ENCODE measurements at regions not wholly inside any gene's neighbourhood (a gene's known extent, or its start where the extent isn't known, plus 50 kb on each side); places are given as distances from the start of the nearest gene placed in this dataset.

DNA sequence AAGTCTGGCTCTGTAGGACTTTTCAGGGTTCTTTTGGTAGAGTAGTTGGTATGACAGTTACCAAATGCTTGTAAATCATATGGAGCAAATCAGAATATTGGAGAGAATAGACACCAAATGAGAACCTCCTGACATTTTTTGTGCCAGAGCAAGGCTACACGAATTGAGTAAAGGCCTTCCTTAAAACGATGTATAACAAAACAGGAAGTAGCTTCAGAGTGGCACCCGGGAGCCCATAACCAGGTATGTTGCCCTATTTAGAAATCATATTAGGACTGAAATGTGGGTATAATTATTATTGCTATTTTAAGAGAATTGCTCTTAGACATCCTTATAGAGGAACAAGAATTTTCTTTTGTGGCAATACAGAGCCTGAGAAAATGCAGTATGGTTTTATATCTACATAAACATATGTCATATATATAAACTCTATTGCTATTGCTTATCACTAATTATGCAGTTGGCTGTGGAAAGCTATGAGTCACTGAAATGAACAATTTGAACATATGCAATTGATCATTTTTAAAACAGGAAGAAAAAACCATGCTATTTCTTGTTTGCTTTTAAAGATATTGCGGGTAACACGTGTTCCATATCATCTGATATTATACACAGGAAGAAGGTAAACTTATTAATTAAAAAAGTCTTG, 197.4 kb upstream of the MTPN start:
- H3K36me3 Mint-ChIP-seq: no peaks in the 10 kb centered on the region
- ChIA-PET POLR2A (no interaction called here), CTCF (no interaction called here)
- H3K4me3 Mint-ChIP-seq: no peak overlapping the region
- H3K27me3 Mint-ChIP-seq: no peaks in the 10 kb centered on the region
- no peaks in the 10 kb centered on the region for H3K36me3 ChIP-seq (ENCODE audit: control insufficient read depth in 2 of 3, insufficient read depth in 3 of 3, low read length in 3 of 3)
- H3K27ac Mint-ChIP-seq: no peak overlapping the region
- H3K4me1 Mint-ChIP-seq: peaks cover 0 to 9% (median 5%) of the 10 kb centered on the region in 7 donors
- H3K9me3 Mint-ChIP-seq: no peaks in the 10 kb centered on the region
- no peak for ATAC-seq
- H3K27me3 ChIP-seq (ENCODE audit: control insufficient read depth in 2 of 2, insufficient read depth in 2 of 2, low read length in 2 of 2): no peaks in the 10 kb centered on the region
- intact Hi-C loops (cut with micrococcal nuclease): no loop called here
- no peaks in the 10 kb centered on the region for H3K4me1 ChIP-seq (ENCODE audit: control insufficient read depth in 2 of 2, insufficient read depth in 2 of 2, low read length in 2 of 2)
- H3K9me3 ChIP-seq (ENCODE audit: control insufficient read depth in 2 of 3, low read length in 3 of 3): no peaks in the 10 kb centered on the region
- no peak for DNase-seq
- H3K27ac ChIP-seq (ENCODE audit: low read depth, low read length): no peak overlapping the region
- H3K4me3 ChIP-seq (ENCODE audit: low read length): no peak overlapping the region

DNA sequence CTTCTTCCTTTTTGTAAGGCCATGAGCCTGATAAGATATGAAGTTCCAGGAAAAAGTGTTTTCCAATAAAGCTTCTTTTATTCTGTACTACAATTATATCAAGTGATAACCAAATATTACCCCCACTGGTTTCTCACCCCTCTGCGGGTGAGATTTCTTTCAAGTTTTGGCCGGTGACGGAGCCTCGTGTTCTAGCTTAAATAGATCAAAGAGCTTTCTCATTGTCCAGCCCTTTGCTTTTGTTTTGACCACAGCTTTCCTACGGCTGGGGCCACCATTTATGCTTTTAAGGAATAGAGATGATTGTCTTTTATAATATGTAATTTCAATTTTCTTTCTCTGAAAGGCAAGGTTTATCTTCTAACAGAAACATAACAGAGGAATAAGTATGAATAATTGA, 196.7 kb upstream of the MTPN start:
- H3K9me3 Mint-ChIP-seq: no peaks in the 10 kb centered on the region
- H3K27me3 Mint-ChIP-seq: no peaks in the 10 kb centered on the region
- Histone ChIP-seq H3K27me3 (ENCODE audit: control insufficient read depth in 2 of 2, insufficient read depth in 2 of 2, low read length in 2 of 2) (no peaks in the 10 kb centered on the region), H3K27ac (ENCODE audit: low read depth, low read length) (no peak overlapping the region), H3K9me3 (ENCODE audit: control insufficient read depth in 2 of 3, low read length in 3 of 3) (no peaks in the 10 kb centered on the region), H3K36me3 (ENCODE audit: control insufficient read depth in 2 of 3, insufficient read depth in 3 of 3, low read length in 3 of 3) (no peaks in the 10 kb centered on the region), H3K4me1 (ENCODE audit: control insufficient read depth in 2 of 2, insufficient read depth in 2 of 2, low read length in 2 of 2) (no peaks in the 10 kb centered on the region), H3K4me3 (ENCODE audit: low read length) (no peak overlapping the region)
- ATAC-seq (no peak), DNase-seq (no peak)
- POLR2A ChIA-PET: no interaction called here
- H3K4me1 Mint-ChIP-seq: peaks cover 0 to 2% (median under 1%) of the 10 kb centered on the region in 7 donors
- no peak overlapping the region for H3K27ac Mint-ChIP-seq
- H3K36me3 Mint-ChIP-seq: no peaks in the 10 kb centered on the region
- intact Hi-C loops (cut with micrococcal nuclease): no loop called here
- H3K4me3 Mint-ChIP-seq: no peak overlapping the region
- CTCF ChIA-PET: no interaction called here

DNA sequence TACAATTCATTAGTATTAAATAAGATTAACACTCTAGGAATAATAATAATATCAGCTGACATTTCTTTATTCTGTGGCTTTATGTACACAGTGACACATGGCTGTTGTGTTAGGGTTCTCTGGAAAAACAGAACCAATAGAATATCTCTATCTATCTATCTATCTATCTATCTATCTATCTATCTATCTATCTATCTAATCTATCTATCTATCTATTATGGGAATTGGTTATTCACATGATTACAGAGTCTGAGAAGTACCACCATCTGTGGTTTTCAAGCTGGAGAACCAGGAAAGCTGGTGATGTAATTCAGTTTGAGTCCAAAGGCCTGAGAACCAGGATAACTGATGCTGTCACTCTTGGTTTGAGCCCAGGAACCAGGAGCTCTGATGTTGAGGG, 194.1 kb upstream of the MTPN start:
- Histone ChIP-seq H3K4me3 (ENCODE audit: low read length) (no peak overlapping the region), H3K4me1 (ENCODE audit: control insufficient read depth in 2 of 2, insufficient read depth in 2 of 2, low read length in 2 of 2) (no peaks in the 10 kb centered on the region), H3K9me3 (ENCODE audit: control insufficient read depth in 2 of 3, low read length in 3 of 3) (no peaks in the 10 kb centered on the region), H3K36me3 (ENCODE audit: control insufficient read depth in 2 of 3, insufficient read depth in 3 of 3, low read length in 3 of 3) (no peaks in the 10 kb centered on the region), H3K27ac (ENCODE audit: low read depth, low read length) (no peak overlapping the region), H3K27me3 (ENCODE audit: control insufficient read depth in 2 of 2, insufficient read depth in 2 of 2, low read length in 2 of 2) (no peaks in the 10 kb centered on the region)
- intact Hi-C loops (cut with micrococcal nuclease): no loop called here
- no peaks in the 10 kb centered on the region for H3K36me3 Mint-ChIP-seq
- ATAC-seq (no peak), DNase-seq (no peak)
- CTCF ChIA-PET: no interaction called here
- H3K9me3 Mint-ChIP-seq: no peaks in the 10 kb centered on the region
- no peak overlapping the region for H3K4me3 Mint-ChIP-seq
- H3K27me3 Mint-ChIP-seq: no peaks in the 10 kb centered on the region
- no peak overlapping the region for H3K27ac Mint-ChIP-seq
- POLR2A ChIA-PET: no interaction called here
- H3K4me1 Mint-ChIP-seq: no peaks in the 10 kb centered on the region

DNA sequence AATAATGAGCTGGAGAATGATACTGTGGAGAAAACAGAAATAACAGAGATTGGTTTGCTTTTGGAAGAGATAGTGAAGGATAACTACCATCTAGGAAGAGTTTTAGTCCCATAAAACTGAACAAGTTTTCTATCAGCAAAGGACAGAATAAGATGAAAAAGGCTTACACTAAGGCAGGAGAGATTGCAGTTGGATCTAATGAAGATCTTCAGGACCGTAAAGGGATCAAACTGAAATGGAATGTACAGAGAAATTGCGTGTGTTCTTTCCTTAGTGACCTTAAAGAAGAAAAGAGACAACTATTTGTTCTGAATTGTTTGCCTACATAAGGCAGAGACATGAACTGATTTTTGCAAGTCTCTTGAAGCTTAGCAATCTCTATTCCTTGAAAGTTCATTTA, 191.7 kb upstream of the MTPN start:
- Mint-ChIP-seq H3K27ac (no peak overlapping the region), H3K36me3 (no peaks in the 10 kb centered on the region), H3K4me3 (no peak overlapping the region), H3K27me3 (no peaks in the 10 kb centered on the region), H3K4me1 (no peaks in the 10 kb centered on the region), H3K9me3 (no peaks in the 10 kb centered on the region)
- Histone ChIP-seq H3K27me3 (ENCODE audit: control insufficient read depth in 2 of 2, insufficient read depth in 2 of 2, low read length in 2 of 2) (no peaks in the 10 kb centered on the region), H3K4me1 (ENCODE audit: control insufficient read depth in 2 of 2, insufficient read depth in 2 of 2, low read length in 2 of 2) (no peaks in the 10 kb centered on the region), H3K9me3 (ENCODE audit: control insufficient read depth in 2 of 3, low read length in 3 of 3) (no peaks in the 10 kb centered on the region), H3K4me3 (ENCODE audit: low read length) (no peak overlapping the region), H3K36me3 (ENCODE audit: control insufficient read depth in 2 of 3, insufficient read depth in 3 of 3, low read length in 3 of 3) (no peaks in the 10 kb centered on the region), H3K27ac (ENCODE audit: low read depth, low read length) (no peak overlapping the region)
- CTCF ChIA-PET: no interaction called here
- intact Hi-C loops (cut with micrococcal nuclease): no loop called here
- POLR2A ChIA-PET: no interaction called here
- no peak for DNase-seq
- ATAC-seq: no peak

DNA sequence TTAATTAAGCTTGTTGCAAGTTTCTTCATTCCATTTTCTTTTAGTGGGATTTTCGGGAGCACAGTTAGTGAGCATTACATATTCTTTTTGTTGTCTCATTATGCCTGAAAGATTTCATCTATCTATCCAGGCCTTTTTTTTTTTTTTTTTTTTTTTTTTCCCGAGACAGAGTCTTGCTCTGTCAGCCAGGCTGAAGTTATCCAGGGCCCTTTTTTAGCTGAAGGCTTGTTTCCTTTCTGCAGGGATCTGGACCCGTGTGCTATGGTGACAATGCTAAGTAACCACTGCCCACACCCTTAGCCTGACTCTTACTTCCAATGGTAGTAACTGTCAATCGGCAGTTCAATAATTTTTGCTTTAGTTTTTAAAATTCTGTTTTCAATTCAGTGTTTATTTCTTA, 190.8 kb upstream of the MTPN start:
- Histone ChIP-seq H3K27me3 (ENCODE audit: control insufficient read depth in 2 of 2, insufficient read depth in 2 of 2, low read length in 2 of 2) (no peaks in the 10 kb centered on the region), H3K4me1 (ENCODE audit: control insufficient read depth in 2 of 2, insufficient read depth in 2 of 2, low read length in 2 of 2) (no peaks in the 10 kb centered on the region), H3K4me3 (ENCODE audit: low read length) (no peak overlapping the region), H3K36me3 (ENCODE audit: control insufficient read depth in 2 of 3, insufficient read depth in 3 of 3, low read length in 3 of 3) (no peaks in the 10 kb centered on the region), H3K9me3 (ENCODE audit: control insufficient read depth in 2 of 3, low read length in 3 of 3) (no peaks in the 10 kb centered on the region), H3K27ac (ENCODE audit: low read depth, low read length) (no peak overlapping the region)
- Mint-ChIP-seq H3K4me1 (no peaks in the 10 kb centered on the region), H3K27me3 (no peaks in the 10 kb centered on the region), H3K4me3 (no peak overlapping the region), H3K36me3 (no peaks in the 10 kb centered on the region), H3K9me3 (peaks cover 0 to 2% (median 0%) of the 10 kb centered on the region in 11 donors), H3K27ac (no peak overlapping the region)
- CTCF ChIA-PET: interaction anchor here (0.7 kb wide), 1 partner anchor 16 kb away, joined by 3 read pairs; no protein-coding TSS in a partner anchor
- POLR2A ChIA-PET: no interaction called here
- ATAC-seq (no peak), DNase-seq (no peak)
- intact Hi-C loops (cut with micrococcal nuclease): no loop called here

DNA sequence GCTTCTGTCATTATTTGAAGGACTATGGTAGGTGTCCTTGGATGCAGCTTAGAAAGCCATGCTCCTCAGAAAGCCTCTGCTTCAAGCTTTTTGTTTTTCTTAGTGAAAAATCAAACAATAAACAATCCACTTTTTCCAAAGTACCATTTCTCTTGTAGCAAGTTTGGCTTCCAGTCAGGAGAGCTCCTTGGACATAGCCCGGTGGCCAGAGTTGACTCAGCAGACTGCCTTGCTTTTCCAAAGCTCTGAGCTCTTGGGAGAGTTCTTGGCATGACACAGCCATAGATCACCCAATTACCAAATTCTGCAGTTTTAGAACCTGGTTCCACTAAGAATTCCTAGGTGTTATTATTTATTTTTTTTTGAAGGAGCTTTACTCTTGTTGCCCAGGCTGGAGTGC, 189.4 kb upstream of the MTPN start:
- H3K27ac ChIP-seq (ENCODE audit: low read depth, low read length): no peak overlapping the region
- Mint-ChIP-seq H3K4me1 (no peaks in the 10 kb centered on the region), H3K4me3 (no peak overlapping the region), H3K27ac (no peak overlapping the region), H3K9me3 (peaks cover 0 to 3% (median 0%) of the 10 kb centered on the region in 11 donors), H3K27me3 (no peaks in the 10 kb centered on the region), H3K36me3 (no peaks in the 10 kb centered on the region)
- H3K4me3 ChIP-seq (ENCODE audit: low read length): no peak overlapping the region
- H3K4me1 ChIP-seq (ENCODE audit: control insufficient read depth in 2 of 2, insufficient read depth in 2 of 2, low read length in 2 of 2): no peaks in the 10 kb centered on the region
- ChIA-PET POLR2A (no interaction called here), CTCF (interaction anchor here (0.6 kb wide), 2 partner anchors 10 to 244 kb away, joined by 3 to 4 read pairs; no protein-coding TSS in a partner anchor)
- H3K9me3 ChIP-seq (ENCODE audit: control insufficient read depth in 2 of 3, low read length in 3 of 3): no peaks in the 10 kb centered on the region
- H3K27me3 ChIP-seq (ENCODE audit: control insufficient read depth in 2 of 2, insufficient read depth in 2 of 2, low read length in 2 of 2): no peaks in the 10 kb centered on the region
- DNase-seq (no peak), ATAC-seq (no peak)
- intact Hi-C loops (cut with micrococcal nuclease): no loop called here
- H3K36me3 ChIP-seq (ENCODE audit: control insufficient read depth in 2 of 3, insufficient read depth in 3 of 3, low read length in 3 of 3): no peaks in the 10 kb centered on the region

DNA sequence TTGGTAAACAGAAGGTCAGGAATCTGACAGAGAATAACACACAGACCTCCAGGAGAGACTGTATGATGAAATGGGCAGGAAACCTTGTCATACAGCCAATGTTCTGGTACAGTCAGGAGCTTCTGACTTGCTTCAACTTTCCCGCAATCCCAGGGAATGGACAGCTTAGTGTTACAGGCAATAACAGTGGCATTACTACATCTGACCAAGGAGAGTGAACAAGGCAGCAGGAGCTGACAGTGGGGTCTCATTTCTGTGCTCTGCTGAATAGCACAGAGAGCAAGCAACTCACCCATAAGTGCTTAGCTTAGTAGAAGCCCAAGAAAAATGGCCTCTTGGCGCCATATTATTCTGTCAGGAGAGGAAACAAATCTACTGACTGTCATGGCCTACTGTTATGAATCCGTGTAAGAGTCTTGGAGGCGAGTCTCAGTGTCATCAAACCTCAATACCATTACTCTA, 186.2 kb upstream of the MTPN start:
- Mint-ChIP-seq H3K9me3 (peaks cover 0 to 4% (median 0%) of the 10 kb centered on the region in 11 donors), H3K4me1 (no peaks in the 10 kb centered on the region), H3K4me3 (no peak overlapping the region), H3K36me3 (no peaks in the 10 kb centered on the region), H3K27me3 (no peaks in the 10 kb centered on the region), H3K27ac (no peak overlapping the region)
- Histone ChIP-seq H3K4me1 (ENCODE audit: control insufficient read depth in 2 of 2, insufficient read depth in 2 of 2, low read length in 2 of 2) (no peaks in the 10 kb centered on the region), H3K27me3 (ENCODE audit: control insufficient read depth in 2 of 2, insufficient read depth in 2 of 2, low read length in 2 of 2) (no peaks in the 10 kb centered on the region), H3K9me3 (ENCODE audit: control insufficient read depth in 2 of 3, low read length in 3 of 3) (no peaks in the 10 kb centered on the region), H3K4me3 (ENCODE audit: low read length) (no peak overlapping the region), H3K27ac (ENCODE audit: low read depth, low read length) (no peak overlapping the region), H3K36me3 (ENCODE audit: control insufficient read depth in 2 of 3, insufficient read depth in 3 of 3, low read length in 3 of 3) (no peaks in the 10 kb centered on the region)
- ATAC-seq: no peak
- intact Hi-C loops (cut with micrococcal nuclease): no loop called here
- CTCF ChIA-PET: no interaction called here
- no peak for DNase-seq
- POLR2A ChIA-PET: no interaction called here
